ENCODE measurements at regions not wholly inside any gene's neighbourhood (a gene's known extent, or its start where the extent isn't known, plus 50 kb on each side); places are given as distances from the start of the nearest gene placed in this dataset.

DNA sequence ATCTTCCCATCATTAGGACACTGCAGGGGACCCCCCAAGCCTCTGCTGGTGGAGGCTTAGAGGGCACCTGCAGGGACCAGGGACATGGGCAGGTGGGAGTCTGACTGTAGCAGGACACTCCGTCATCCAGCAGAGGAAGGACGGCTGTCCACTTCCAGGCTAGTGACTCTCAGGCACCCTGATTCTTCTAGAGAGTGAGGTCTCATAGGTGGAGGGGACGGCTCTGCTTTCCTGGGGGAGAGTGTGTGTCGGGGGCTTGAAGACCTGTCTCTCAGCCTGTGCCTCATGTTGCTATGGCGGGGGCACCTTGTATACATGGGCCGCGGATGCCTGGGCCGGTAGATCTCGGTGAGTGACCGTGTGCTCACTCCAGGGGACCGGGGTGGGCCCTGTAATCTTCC, 1116.6 kb downstream of the BRD1 start:
- TF ChIP-seq, protein P1, sequence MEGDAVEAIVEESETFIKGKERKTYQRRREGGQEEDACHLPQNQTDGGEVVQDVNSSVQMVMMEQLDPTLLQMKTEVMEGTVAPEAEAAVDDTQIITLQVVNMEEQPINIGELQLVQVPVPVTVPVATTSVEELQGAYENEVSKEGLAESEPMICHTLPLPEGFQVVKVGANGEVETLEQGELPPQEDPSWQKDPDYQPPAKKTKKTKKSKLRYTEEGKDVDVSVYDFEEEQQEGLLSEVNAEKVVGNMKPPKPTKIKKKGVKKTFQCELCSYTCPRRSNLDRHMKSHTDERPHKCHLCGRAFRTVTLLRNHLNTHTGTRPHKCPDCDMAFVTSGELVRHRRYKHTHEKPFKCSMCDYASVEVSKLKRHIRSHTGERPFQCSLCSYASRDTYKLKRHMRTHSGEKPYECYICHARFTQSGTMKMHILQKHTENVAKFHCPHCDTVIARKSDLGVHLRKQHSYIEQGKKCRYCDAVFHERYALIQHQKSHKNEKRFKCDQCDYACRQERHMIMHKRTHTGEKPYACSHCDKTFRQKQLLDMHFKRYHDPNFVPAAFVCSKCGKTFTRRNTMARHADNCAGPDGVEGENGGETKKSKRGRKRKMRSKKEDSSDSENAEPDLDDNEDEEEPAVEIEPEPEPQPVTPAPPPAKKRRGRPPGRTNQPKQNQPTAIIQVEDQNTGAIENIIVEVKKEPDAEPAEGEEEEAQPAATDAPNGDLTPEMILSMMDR (IDR thresholded peaks at IDR 0.05) = no peak
- no peak for TF ChIP-seq POLR2A (IDR thresholded peaks at IDR 0.05)

Data from esophagus squamous epithelium (tissue), 4 donors.